Adrenal gland (tissue), 5 donors: ENCODE measurements at regions not wholly inside any gene's neighbourhood (a gene's known extent, or its start where the extent isn't known, plus 50 kb on each side); places are given as distances from the start of the nearest gene placed in this dataset.

ENCODE experiments used
- POLR2A ChIP-seq, 2 donors: fragments of 450-650 bp; IDR thresholded peaks; one replicate each; pipeline ENCODE4 v1.6.1; 2017; ENCODE audit warnings: antibody characterized with exemption in 2 of 2, mild to moderate bottlenecking in 2 of 2, moderate library complexity in 1 of 2
- TF ChIP-seq, protein P1 (sequence below), 6 experiments: fragments of 450-650 bp in 4 of 6; fragments of 200-600 bp in 2 of 6; sonication (generic) in 1 of 6; IDR thresholded peaks; 1 replicate in 5 of 6; 2 replicates in 1 of 6; pipeline versions ENCODE4 v1.5.1 to v1.8.0; 2016 to 2021; ENCODE audit warnings: antibody characterized with exemption in 6 of 6, mild to moderate bottlenecking in 2 of 6, moderate library complexity in 1 of 6
- donor health status: DM: no; HTN: no; CAD: no.

DNA sequence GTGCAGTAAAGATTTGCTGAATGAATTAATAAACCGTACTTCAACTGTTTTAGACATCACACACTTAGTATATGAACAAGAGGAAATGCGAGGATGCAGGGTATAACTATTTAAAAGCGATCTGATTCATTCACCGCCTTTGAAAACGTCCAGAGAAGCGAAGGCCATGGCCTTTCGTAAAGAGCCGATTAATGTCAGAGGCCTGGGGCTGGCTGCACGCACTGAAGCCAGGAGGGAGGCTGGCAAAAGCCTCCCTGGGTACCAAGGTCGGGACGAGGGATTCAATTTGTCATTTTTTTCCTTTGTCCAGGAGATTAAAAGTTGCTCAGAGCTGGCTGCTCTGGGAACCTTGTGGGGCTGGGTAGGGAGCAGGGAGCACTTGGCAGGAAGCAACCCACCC is 307.4 kb downstream of the NPHP4 start:
- TF ChIP-seq POLR2A (IDR thresholded peaks at IDR 0.05), result no peak
- TF ChIP-seq, protein P1, sequence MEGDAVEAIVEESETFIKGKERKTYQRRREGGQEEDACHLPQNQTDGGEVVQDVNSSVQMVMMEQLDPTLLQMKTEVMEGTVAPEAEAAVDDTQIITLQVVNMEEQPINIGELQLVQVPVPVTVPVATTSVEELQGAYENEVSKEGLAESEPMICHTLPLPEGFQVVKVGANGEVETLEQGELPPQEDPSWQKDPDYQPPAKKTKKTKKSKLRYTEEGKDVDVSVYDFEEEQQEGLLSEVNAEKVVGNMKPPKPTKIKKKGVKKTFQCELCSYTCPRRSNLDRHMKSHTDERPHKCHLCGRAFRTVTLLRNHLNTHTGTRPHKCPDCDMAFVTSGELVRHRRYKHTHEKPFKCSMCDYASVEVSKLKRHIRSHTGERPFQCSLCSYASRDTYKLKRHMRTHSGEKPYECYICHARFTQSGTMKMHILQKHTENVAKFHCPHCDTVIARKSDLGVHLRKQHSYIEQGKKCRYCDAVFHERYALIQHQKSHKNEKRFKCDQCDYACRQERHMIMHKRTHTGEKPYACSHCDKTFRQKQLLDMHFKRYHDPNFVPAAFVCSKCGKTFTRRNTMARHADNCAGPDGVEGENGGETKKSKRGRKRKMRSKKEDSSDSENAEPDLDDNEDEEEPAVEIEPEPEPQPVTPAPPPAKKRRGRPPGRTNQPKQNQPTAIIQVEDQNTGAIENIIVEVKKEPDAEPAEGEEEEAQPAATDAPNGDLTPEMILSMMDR (IDR thresholded peaks at IDR 0.05), result no peak
